H9 (cell line): ENCODE measurements at regions not wholly inside any gene's neighbourhood (a gene's known extent, or its start where the extent isn't known, plus 50 kb on each side); places are given as distances from the start of the nearest gene placed in this dataset.

ENCODE experiments used
- DNase-seq: peaks from one replicate; pipeline ENCODE4 v3.0.0-alpha.2; 2017
- H2AFZ ChIP-seq: one replicate; pipeline ENCODE4 v1.6.1; 2013; ENCODE audit warnings: mild to moderate bottlenecking, low read length, control low read depth, moderate library complexity
- H2AK5ac ChIP-seq: 2 replicates; pipeline ENCODE4 v1.6.1; 2013; ENCODE audit warnings: low read length, control low read depth, mixed read lengths; ENCODE audit not compliant: insufficient read length
- H2BK120ac ChIP-seq: one replicate; pipeline ENCODE4 v1.6.1; 2013; ENCODE audit warnings: low read depth, mild to moderate bottlenecking, low read length, control low read depth, inconsistent platforms; ENCODE audit not compliant: poor library complexity, severe bottlenecking
- H2BK12ac ChIP-seq: 2 replicates; pipeline ENCODE4 v1.6.1; 2013; ENCODE audit warnings: low read length, control low read depth, mixed read lengths, low read depth; ENCODE audit not compliant: insufficient read length
- H2BK15ac ChIP-seq: 2 replicates; pipeline ENCODE4 v1.6.1; 2013; ENCODE audit warnings: low read depth, low read length, control low read depth
- H2BK20ac ChIP-seq: one replicate; pipeline ENCODE4 v1.6.1; 2013; ENCODE audit warnings: low read depth, mild to moderate bottlenecking, low read length, control low read depth, inconsistent platforms; ENCODE audit not compliant: poor library complexity, severe bottlenecking
- H2BK5ac ChIP-seq: 2 replicates; pipeline ENCODE4 v1.6.1; 2013; ENCODE audit warnings: low read length, control low read depth, mixed read lengths; ENCODE audit not compliant: insufficient read length
- H3K14ac ChIP-seq: 2 replicates; pipeline ENCODE4 v1.6.1; 2013; ENCODE audit warnings: low read length, control low read depth; ENCODE audit not compliant: insufficient read depth
- H3K18ac ChIP-seq: 2 replicates; pipeline ENCODE4 v1.6.1; 2013; ENCODE audit warnings: low read depth, mild to moderate bottlenecking, mixed read lengths, low read length, control low read depth; ENCODE audit not compliant: insufficient read length
- H3K23ac ChIP-seq: 2 replicates; pipeline ENCODE4 v1.6.1; 2013; ENCODE audit warnings: low read length, control low read depth, mixed read lengths, low read depth; ENCODE audit not compliant: insufficient read length
- H3K23me2 ChIP-seq: 2 replicates; pipeline ENCODE4 v1.6.1; 2013; ENCODE audit warnings: low read depth, mild to moderate bottlenecking, mixed read lengths, low read length, control low read depth; ENCODE audit not compliant: insufficient read length, poor library complexity, severe bottlenecking
- H3K27ac ChIP-seq: 2 replicates; pipeline ENCODE4 v1.5.1; 2013; ENCODE audit warnings: low read length, control low read depth, mixed read lengths, low read depth; ENCODE audit not compliant: insufficient read length
- H3K27me3 ChIP-seq: 2 replicates; pipeline ENCODE4 v1.6.1; 2013; ENCODE audit warnings: low read length, control low read depth, inconsistent platforms; ENCODE audit not compliant: insufficient read depth
- H3K4ac ChIP-seq: 2 replicates; pipeline ENCODE4 v1.6.1; 2013; ENCODE audit warnings: low read depth, mild to moderate bottlenecking, control low read depth, inconsistent platforms, low read length, moderate library complexity
- H3K4me1 ChIP-seq: 2 replicates; pipeline ENCODE4 v1.6.1; 2013; ENCODE audit warnings: low read length, control low read depth, inconsistent platforms; ENCODE audit not compliant: insufficient read depth
- H3K4me2 ChIP-seq: 2 replicates; pipeline ENCODE4 v1.6.1; 2013; ENCODE audit warnings: low read length, control low read depth, mixed read lengths; ENCODE audit not compliant: insufficient read length, insufficient read depth
- H3K56ac ChIP-seq: 2 replicates; pipeline ENCODE4 v1.6.1; 2013; ENCODE audit warnings: low read depth, mild to moderate bottlenecking, mixed read lengths, low read length, control low read depth; ENCODE audit not compliant: insufficient read length
- H3K79me1 ChIP-seq: 2 replicates; pipeline ENCODE4 v1.6.1; 2013; ENCODE audit warnings: low read depth, mild to moderate bottlenecking, moderate library complexity, low read length, control low read depth, inconsistent platforms; ENCODE audit not compliant: insufficient read depth, poor library complexity, severe bottlenecking
- H3K79me2 ChIP-seq: 2 replicates; pipeline ENCODE4 v1.6.1; 2013; ENCODE audit warnings: low read length, control low read depth, inconsistent platforms; ENCODE audit not compliant: insufficient read depth
- H3K9ac ChIP-seq: 2 replicates; pipeline ENCODE4 v1.6.1; 2013; ENCODE audit warnings: low read length, control low read depth, mixed read lengths; ENCODE audit not compliant: insufficient read length; ENCODE audit errors: extremely low read depth
- H3K9me3 ChIP-seq: one replicate; pipeline ENCODE4 v1.6.1; 2013; ENCODE audit warnings: low read depth, low read length, inconsistent platforms; ENCODE audit not compliant: control insufficient read depth
- H3T11ph ChIP-seq: one replicate; pipeline ENCODE4 v1.6.1; 2013; ENCODE audit warnings: mild to moderate bottlenecking, low read length, control low read depth, inconsistent platforms
- H4K20me1 ChIP-seq: one replicate; pipeline ENCODE4 v1.6.1; 2013; ENCODE audit not compliant: control insufficient read depth, insufficient read length, insufficient read depth
- H4K5ac ChIP-seq: 2 replicates; pipeline ENCODE4 v1.6.1; 2013; ENCODE audit warnings: low read depth, mild to moderate bottlenecking, mixed read lengths, low read length, control low read depth; ENCODE audit not compliant: insufficient read length
- H4K8ac ChIP-seq: replicated peaks from 2 replicates; pipeline ENCODE4 v1.6.1; 2013; ENCODE audit warnings: low read length, control low read depth, mixed read lengths, low read depth; ENCODE audit not compliant: insufficient read length
- H4K91ac ChIP-seq: 2 replicates; pipeline ENCODE4 v1.6.1; 2013; ENCODE audit warnings: low read depth, mild to moderate bottlenecking, moderate library complexity, mixed read lengths, low read length, control low read depth; ENCODE audit not compliant: insufficient read length
- H3K27ac Mint-ChIP-seq, 3 experiments: 2 replicates in 2 of 3; 3 replicates in 1 of 3; pipeline ENCODE4 v1.8.0; 2020 to 2021; ENCODE audit warnings: mixed read lengths in 3 of 3, mild to moderate bottlenecking in 1 of 3, moderate library complexity in 1 of 3
- H3K27me3 Mint-ChIP-seq: 2 replicates; pipeline ENCODE4 v1.8.0; 2021; ENCODE audit warnings: low read depth, mild to moderate bottlenecking, moderate library complexity, mixed read lengths
- H3K36me3 Mint-ChIP-seq, 3 experiments: 2 replicates in 2 of 3; 3 replicates in 1 of 3; pipeline ENCODE4 v1.8.0; 2020 to 2021; ENCODE audit warnings: low read depth in 3 of 3, mixed read lengths in 3 of 3; ENCODE audit not compliant: insufficient read depth in 1 of 3
- H3K4me1 Mint-ChIP-seq, 2 experiments: 2 replicates each; pipeline ENCODE4 v1.8.0; 2020; ENCODE audit warnings: mixed read lengths in 2 of 2
- H3K4me3 Mint-ChIP-seq, 2 experiments: 2 replicates in 1 of 2; 3 replicates in 1 of 2; pipeline ENCODE4 v1.8.0; 2020 to 2021; ENCODE audit warnings: mild to moderate bottlenecking in 2 of 2, mixed read lengths in 2 of 2, moderate library complexity in 1 of 2
- H3K9me3 Mint-ChIP-seq, 2 experiments: 2 replicates in 1 of 2; 3 replicates in 1 of 2; pipeline ENCODE4 v1.8.0; 2020; ENCODE audit warnings: mild to moderate bottlenecking in 2 of 2, mixed read lengths in 2 of 2, moderate library complexity in 1 of 2
- CTCF ChIP-seq: fragments of 200-600 bp; sonication (generic); conservative IDR thresholded peaks from 3 replicates; pipeline ENCODE4 v1.8.0; 2021; ENCODE audit warnings: antibody characterized with exemption, mild to moderate bottlenecking

DNA sequence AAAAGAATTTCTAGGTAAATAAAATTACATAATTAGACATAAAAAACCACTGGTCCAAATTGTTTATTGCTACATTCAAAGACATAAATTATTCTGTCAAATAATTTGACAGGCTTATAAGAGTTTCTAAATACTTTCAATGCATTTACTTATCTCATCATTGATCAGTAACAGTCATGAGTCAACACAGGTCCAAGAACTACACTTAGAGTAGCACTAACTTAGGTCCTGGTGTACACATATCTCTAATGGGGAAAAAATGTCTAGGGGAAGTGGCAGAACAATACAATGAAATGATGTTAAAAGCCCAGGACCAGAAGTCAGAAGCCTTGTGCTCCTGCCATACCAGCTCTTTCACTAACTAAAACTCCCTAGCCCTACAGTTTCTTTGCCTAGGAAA is 96.5 kb upstream of the SLCO6A1 start:
- H3K23me2 ChIP-seq: no peaks in the 10 kb centered on the region
- no peak overlapping the region for H4K8ac ChIP-seq

More for the DNA sequence above, 96.5 kb upstream of the SLCO6A1 start:
- H4K20me1 ChIP-seq: no peaks in the 10 kb centered on the region
- H3K14ac ChIP-seq: no peak overlapping the region
- H2BK120ac ChIP-seq: no peak overlapping the region
- no peak overlapping the region for H4K5ac ChIP-seq
- no peak overlapping the region for H3T11ph ChIP-seq
- H2BK5ac ChIP-seq: no peak overlapping the region
- no peak for DNase-seq
- H2AFZ ChIP-seq: no peak overlapping the region
- H4K91ac ChIP-seq: no peak overlapping the region
- H3K9ac ChIP-seq: no peak overlapping the region
- H3K23ac ChIP-seq: no peak overlapping the region
- no peak overlapping the region for H2BK15ac ChIP-seq
- no peak overlapping the region for H3K18ac ChIP-seq
- Mint-ChIP-seq H3K36me3 (peaks cover 7 to 22% (median 19%) of the 10 kb centered on the region in 3 experiments), H3K27ac (no peak overlapping the region), H3K4me1 (peaks cover under 1 to 6% of the 10 kb centered on the region in 2 experiments; a peak in 3 of 4 replicates), H3K9me3 (peaks cover 12 to 18% of the 10 kb centered on the region in 2 experiments), H3K4me3 (no peak overlapping the region), H3K27me3 (no peaks in the 10 kb centered on the region)
- TF ChIP-seq CTCF: no peak
- H3K9me3 ChIP-seq: no peaks in the 10 kb centered on the region
- H3K27me3 ChIP-seq: no peaks in the 10 kb centered on the region
- H2AK5ac ChIP-seq: no peak overlapping the region
- H2BK20ac ChIP-seq: no peak overlapping the region
- no peak overlapping the region for H3K4ac ChIP-seq
- no peak overlapping the region for H3K56ac ChIP-seq
- H3K79me1 ChIP-seq: no peaks in the 10 kb centered on the region
- H3K79me2 ChIP-seq: no peaks in the 10 kb centered on the region
- H3K4me2 ChIP-seq: no peak overlapping the region
- no peak overlapping the region for H2BK12ac ChIP-seq
- H3K27ac ChIP-seq: no peak overlapping the region
- no peaks in the 10 kb centered on the region for H3K4me1 ChIP-seq
